HuH-7.5 (cell line): ENCODE measurements at regions not wholly inside any gene's neighbourhood (a gene's known extent, or its start where the extent isn't known, plus 50 kb on each side); places are given as distances from the start of the nearest gene placed in this dataset.

Experiments used
- DNase-seq: peaks from one replicate; pipeline ENCODE4 v3.0.0; 2011; ENCODE audit warnings: low spot score

DNA sequence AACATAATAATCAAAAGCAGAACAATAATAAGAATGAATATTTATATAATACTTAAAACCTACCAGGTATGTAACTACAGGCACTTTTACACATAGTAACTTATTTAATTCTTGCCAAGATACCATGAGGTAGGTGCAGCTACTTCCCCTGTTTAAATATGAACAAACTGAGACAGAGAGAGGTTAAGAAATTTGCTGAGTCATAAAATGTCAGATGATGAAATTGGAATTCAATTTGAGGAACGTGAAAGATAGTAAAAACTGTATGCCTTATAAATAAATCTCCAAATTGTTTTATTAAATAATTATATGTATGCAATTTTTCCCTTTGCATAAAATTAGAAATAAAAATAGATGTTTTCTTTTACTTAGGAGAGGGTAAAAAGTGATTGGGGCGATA, 1103.3 kb upstream of the NRXN1 start:
- DNase-seq: no peak

DNA sequence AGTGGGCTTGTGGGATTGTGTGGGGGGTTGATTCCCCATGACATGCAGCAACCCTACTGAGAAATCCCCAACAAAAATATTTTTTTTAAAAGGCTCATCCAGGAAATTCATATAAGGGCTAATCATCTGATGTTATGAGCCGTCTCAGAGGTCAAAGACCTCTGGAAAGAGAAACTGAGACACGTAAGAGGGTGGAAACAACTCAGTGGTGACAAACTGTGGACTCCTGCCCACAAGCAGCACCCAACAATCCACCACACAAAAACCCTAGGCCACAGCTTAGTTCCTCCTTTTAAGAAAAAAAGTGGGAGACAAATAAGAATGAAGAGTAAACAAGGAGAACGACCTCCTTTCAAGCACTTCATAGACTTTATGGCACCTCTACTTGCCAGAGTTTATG, 1096.1 kb upstream of the NRXN1 start:
- no peak for DNase-seq

DNA sequence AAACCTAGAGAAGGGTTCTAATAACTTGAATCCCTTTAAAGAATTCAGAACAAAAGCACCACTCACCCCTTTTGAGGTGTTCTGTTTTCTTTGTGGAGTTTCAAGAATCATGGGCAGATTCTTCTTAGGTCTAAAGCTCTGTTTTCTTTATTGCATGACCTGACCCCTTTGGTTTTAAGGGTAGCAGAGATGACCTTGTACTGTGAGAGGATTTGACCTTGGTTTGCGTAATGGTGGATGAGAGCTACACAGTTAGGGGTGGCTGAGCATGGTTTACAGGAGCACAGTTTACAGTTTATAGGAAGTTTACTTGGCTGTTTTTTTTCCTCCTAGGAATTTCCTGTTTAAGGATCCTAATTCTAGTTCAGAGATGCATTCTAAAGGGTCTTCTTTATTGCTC, 1095.6 kb upstream of the NRXN1 start:
- DNase-seq: no peak

DNA sequence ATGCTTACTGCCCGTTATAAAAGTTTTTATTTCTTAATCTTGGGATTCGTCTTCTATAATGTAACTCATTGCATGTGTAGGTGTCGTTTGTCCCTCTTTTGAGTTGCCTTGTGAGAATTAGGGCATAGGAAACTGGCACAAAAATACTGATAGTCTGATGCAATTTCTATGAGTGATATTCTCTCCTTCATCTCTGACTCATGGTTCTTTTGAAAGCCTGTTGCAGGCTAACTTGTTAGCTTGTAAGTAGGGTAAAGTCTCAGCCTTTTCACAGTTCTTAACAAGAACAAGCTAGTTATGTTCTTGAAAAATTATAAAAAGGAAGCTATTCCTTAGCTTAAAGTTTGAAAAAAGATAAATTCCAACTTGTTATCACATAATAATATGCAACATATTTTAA, 1085.4 kb upstream of the NRXN1 start:
- no peak for DNase-seq

DNA sequence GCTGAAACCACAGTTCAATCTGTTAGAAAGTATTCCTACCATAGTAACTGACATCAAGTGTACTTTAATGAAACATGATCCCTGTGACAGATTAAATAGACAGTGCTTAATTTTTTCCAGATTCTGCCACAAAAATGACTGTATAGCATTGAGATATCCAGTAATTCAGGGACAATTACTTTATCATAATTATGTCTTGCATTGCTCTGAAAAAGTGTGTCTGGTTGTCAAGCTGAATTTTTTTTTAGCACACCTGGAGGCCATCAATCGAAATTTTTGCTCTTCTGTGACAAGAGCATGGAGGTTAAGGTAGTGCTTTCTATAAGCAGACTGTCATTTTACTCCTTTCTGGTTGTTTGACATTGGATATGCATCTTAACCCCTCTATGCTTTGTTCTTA, 1083.8 kb upstream of the NRXN1 start:
- DNase-seq: no peak

DNA sequence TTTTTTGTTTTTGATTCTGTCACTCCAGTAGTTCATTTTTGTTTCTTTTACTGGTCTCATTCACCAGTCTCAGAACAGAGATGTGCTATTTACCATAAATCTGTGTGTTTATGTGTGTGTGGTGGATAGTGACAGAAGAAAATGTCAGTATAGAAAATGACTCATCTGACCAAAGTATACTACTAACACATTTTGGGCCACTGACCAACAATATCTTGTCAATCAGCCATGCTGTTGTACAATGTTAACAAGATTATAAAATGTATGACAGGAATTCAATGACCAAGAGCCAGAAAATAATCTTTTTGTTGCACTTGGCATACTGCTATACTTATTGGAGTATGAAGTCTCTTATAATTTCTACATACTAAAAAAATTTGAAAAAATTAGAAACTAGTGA, 1081.4 kb upstream of the NRXN1 start:
- no peak for DNase-seq

DNA sequence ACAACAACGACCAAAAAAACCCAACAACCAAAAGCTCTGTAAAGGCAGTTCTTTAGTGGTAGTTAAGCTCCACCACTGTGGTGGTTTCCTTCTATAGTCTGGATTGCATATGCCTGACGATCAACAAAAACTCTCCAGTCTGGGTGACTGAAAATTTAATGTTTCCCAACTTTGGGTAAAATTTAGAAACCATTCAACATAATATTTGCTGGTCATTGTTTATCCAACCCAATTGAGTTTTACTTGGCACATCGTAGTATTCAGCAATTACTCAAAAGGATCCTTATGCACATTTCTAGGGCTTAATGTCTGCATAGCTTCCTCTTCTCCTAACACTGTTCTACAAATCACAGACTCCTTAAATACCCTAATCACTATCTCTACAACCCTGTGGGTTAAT, 1080.2 kb upstream of the NRXN1 start:
- DNase-seq: no peak

DNA sequence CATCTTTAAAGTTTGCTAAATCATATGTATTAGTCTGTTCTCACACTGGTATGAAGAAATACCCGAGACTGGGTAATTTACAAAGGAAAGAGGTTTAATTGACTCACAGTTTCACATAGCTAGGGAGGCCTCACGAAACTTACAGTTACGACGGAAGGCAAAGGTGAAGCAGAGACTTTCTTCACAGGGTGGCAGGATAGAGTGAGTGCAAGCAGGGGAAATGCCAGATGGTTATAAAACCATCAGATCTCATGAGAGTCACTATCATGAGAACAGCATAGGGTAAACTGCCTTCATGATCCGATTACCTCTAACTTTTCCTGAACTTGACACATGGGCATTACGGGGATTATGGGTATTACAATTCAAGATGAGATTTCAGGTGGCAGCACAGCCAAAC, 1075.2 kb upstream of the NRXN1 start:
- no peak for DNase-seq

DNA sequence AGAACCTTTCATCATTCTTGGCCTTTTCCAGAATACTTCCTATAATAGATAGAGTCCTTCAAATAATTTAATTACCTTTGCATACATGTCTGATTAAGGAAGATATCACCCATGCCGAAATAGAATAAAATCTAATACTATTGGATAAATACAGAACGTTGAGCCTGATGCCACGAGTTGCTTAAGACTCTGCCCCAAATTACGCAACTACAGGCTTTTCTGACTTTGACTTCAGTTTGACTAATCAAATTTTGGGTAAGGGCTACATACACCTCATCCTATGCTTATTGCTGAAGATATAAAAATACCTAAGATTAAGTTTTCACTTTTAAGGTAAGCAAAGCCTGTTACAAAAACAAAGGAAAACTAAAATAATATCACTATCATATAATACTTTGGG, 1065.1 kb upstream of the NRXN1 start:
- DNase-seq: no peak

DNA sequence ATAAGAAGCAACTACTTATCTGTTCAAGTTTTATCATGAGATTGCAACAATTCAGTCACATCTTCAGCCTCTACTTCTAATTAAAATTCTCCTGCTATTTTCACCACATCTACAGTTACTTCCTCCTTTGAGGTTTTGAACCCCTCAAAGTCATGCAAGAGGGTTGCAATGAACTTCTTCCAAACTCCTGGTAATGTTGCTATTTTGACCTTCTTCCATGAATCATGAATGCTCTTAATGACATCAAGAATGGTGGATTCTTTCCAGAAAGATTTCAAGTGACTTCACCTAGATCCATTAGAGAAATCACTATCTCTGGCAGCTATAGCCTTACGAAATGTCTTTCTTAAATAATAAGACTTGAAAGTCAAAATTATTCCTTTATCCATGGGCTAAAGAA, 1052.8 kb upstream of the NRXN1 start:
- DNase-seq: no peak

DNA sequence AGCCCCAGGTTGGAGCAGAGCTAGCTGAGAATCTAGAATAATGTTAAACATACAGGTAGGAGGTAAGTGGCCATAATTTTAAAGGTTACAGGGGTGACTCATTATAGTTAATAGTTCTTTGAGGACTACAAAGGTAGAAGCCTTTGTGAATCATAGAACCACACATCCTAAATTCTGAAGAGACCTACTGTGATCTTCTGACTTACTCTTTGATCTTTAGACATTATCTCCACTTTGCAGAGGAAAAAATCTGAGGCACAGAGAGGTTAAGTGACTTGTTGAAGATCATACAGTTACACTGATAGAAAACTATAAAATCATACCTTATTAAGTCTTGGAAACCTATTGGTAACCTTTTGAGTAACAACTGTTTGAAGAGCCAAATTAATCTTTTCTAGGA, 1051.3 kb upstream of the NRXN1 start:
- DNase-seq: no peak

DNA sequence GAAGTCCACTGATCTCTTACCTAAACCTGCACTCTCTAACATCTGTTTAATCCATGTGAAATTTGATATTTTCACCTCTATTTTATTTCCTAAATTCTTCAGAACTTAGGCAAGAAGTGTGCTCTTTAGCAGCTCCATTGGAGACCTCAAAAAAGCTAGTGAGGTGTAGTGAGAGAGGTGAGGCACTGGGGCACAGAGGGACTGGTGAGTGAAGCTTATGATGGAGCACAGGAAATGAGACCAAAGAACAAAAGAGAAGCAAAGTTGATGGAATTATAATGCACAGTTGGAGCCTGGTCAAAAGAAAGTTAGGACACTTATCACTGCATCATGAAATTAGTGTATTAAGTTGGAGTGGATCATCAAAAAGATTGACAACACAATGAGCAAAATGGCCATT, 1050.7 kb upstream of the NRXN1 start:
- no peak for DNase-seq

DNA sequence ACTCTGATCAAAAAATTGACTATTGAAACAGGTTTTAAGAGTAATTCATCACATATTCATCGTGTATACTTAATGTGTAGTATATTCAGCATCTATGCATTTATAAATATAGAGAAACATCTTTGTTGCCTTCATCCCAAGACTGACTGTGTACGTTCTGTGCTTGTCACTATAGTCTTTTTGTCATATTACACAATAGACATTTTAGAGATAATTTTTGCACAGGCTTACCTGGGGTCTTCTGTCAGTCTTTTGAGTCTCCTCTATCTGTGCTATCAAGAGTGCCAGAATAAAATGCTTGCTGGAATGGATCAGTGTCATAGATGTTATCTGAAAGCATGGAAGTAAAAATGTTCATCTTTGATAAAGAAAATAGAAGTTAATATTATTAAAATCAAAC, 1047.7 kb upstream of the NRXN1 start:
- no peak for DNase-seq

DNA sequence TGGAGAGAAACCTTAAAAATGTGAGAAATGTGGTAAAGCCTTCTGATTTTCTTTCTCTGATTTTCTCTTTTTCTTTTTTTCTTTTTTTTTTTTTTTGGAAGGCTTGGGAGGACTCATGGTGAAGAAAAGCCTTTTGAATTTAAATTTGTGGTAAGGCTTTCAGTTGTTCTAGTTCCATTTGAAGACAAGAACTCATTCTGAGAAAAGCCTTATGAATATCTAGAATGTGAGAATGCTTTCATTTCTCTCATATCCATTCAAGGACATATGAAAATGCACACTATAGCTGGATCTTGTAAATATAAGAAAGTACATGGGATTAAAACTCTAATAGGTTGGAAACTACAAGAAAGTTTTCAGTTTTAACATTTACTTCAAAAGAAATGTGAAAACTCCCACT, 1045.2 kb upstream of the NRXN1 start:
- DNase-seq: no peak

DNA sequence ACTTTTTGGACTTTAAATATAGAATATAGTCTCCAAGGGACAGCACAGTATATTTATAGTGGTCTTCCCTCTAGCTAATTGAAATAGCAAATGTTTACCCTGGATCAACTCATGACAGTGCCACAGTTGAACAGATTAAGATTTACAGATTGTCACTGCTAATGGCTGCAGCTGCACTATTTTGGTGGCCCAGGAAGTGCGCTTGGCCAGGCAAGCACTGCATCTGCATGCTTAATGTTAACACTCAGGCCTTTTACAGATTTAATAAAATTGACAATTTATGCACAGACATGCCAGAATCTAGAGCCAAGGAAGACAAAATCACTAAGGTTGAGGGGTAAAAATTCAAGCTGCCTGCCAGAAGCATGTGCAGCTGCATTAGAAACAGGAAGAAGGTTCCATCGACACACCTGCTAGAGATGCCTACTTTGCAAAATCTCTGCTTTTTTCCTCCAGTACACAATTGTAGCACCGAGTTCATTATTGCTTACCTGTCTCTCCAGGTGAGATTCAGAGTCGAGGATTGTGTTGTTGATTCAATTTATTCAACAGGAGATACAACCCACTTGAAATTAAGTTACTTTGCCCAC, 1042.3 kb upstream of the NRXN1 start:
- DNase-seq: no peak

DNA sequence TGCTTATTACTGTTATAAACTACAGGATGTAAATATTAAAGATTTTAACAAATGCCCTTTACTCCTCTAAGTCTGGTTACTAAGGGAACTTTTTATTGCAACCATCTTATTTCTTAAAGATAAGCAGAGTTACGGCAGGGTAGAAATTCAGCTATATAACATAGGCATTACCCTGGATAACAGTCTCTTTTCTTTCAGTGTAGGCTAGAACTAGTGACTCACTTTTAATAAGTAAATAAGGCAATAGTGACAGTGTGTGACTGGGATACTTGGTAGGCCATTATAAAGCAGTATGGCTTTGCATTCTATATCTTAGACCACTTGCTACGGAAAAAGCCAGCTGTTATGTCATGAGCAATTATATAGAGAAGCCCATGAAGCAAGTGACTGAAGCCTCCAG, 1041.0 kb upstream of the NRXN1 start:
- DNase-seq: no peak

DNA sequence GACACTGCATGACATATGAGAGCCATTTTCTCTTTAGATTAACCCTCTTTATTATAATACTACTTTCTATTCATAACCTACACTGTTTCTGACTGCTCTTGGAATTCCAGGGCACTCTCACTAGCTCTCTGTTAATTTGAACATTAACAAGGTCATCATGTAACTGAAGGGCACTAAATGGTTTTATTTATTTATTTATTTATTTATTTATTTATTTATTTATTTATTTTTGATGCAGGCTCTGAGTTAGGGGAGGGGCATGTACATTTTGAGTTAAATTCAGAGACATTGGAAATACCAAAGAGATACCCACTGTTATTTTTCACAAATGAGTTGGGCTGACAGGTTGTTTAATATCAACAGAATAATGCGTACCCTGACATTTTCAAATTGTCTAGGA, 1038.7 kb upstream of the NRXN1 start:
- DNase-seq: no peak

DNA sequence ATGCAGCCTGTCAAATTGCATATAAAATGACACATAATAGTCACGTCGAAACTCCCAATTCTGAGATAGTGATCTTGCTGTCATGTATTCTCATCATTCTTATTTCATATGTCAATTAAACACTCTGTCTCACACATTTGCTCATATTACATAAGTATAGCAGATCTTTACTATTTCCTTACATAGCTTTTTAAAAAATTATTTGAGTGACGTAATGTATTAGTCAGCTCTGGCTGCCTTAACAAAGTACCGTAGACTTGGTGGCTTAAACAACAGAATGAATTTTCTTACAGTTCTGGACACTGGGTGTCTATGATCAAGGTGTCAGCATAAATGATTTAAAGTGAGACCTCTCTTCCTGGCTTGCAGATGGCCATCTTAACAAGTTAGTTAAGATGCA, 1032.3 kb upstream of the NRXN1 start:
- no peak for DNase-seq

DNA sequence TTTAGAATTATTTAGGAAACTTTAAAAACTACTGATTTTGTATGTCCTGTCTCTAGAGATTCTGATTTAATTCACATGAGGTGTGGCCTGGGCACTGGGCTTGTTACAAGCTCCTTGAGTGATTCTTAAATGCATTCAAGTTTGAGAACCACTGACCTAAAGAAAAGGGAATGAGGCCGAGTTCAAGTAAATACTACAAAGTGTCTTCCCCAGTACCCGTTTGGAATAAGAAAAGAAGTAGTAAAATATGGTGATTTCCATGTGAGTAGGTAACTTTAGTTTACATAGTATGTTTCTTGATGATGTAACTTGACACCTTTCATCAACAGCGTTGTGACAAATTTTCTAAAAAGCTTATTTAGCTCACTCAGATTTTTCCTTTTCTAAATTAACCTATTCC, 1022.9 kb upstream of the NRXN1 start:
- DNase-seq: no peak

DNA sequence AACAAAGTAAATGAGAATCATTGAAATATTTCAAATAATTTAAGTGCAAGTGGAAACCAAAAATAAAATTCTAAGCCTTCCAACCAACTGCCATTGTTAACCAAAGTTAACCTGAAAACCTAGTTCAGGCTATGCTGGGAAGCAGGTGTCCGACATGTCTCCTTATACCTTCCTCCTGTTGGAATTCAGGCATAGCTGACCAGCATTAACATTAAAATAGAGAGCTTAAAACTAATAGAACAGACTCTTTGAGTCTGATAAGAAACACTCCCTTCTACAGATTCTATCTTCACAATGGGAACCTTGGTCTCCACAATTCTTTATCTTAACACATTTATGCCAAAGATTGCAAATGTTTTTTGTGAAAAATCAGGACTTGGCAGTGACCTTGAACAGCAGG, 1004.9 kb upstream of the NRXN1 start:
- DNase-seq: no peak

DNA sequence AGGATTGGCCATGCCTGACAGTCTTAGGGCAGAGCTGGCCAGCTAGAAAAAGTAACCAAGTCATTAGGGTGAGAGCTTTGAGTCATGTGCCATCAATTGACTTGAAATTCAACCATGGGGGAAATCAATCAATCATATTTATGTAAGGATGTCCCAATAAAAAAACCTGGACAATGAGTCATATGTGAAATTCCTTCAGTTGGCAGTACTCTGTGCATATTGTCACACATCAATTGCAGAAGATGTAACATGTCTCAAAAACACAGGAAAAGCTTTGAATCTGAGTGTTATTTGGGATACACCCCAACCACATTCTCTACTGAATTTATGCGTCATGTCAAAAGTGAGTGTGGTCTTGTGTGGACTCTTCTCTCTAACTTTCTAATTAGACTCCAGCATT, 1004.1 kb upstream of the NRXN1 start:
- DNase-seq: no peak

DNA sequence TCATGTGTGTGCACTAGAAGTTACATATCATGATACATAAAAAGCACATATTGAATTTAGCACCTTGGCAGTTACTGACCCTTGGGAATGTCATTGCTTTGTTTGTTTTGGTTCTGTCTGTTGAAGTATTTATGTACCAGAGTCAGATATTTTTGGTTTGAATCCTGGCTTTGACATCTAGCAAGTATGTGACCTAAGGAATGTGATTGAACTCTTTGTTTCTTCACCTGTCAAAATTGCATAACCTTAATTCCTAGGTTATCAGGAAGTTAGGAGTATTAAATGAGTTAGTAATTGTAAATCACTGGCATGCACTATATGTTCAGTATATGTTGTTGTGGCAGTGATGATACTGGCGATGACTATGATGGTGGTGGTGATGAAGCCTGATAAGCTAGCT, 1003.5 kb upstream of the NRXN1 start:
- no peak for DNase-seq

DNA sequence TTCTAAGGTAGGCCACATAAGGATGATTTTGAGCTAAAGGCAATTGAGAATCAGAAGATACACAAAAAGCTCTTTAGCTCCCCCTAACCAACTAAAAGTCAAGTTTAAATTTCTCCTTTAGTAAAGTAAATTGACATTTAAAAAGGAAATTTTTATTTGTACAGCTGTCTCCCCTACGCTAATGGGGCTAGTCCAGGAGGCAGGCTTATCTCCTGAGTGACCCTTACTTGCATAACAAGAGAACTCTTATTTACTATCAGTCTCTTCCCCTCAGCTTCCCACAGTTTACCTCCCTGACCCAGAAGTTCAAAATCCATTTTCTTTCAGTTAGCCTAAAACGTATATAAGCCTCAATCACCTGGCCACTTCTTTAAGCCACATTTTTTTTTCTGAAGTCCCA, 1002.8 kb upstream of the NRXN1 start:
- DNase-seq: no peak

DNA sequence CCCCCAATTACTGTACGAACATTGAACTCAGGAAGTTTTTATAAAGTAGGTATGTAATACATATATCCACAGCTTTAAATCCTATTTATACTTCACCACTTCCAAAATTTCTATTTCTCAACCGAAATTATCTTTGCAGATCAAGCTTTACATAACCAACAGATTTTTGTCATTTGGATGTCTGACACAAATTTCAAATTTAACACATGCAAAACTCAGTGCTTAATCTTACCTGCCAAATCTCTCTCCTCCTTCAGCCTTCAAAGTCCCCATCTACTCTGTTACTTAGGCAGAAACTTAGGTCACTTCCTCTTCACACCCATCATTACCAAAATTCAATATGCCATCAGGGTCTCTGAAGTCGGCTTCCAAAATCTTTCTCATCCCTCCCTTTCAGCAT, 990.1 kb upstream of the NRXN1 start:
- DNase-seq: no peak

DNA sequence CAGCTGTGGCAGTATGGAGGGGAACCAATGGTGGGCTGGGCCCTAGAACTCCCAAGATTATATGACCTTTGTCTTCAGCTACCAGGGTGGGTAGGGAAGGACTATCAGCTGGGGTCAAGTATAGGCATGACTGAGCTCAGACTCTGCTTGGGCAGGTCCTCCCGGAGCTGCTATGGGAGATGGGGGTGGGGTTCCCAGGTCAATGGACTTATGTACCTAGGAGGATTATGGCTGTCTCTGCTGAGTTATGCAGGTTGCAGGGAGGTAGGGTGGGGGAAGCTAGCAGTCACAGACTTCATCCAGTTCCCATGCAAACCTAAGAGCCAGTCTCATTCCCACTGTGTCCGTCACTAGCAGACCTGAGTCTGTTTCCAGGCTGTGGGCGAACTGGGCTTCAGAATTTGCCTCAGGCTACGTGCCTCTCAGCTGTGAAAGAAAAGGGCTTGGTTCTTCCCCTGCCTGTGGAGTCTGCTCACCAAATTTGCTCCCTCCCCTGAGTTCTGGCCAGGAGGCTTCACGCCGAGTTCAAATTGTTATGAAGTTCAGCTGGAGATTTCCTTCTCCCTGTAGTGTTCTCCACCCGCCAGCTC, 985.8 kb upstream of the NRXN1 start:
- no peak for DNase-seq
